Endometrium (tissue), 2 donors: ENCODE measurements at regions not wholly inside any gene's neighbourhood (a gene's known extent, or its start where the extent isn't known, plus 50 kb on each side); places are given as distances from the start of the nearest gene placed in this dataset.

ENCODE experiments used
- FAIRE-seq: peaks from 2 replicates; lab custom pipeline; 2012; peaks lifted over from hg19 to GRCh38; lab: Jason Lieb, UNC
- donor health status: control.
- donor health status: control.

DNA sequence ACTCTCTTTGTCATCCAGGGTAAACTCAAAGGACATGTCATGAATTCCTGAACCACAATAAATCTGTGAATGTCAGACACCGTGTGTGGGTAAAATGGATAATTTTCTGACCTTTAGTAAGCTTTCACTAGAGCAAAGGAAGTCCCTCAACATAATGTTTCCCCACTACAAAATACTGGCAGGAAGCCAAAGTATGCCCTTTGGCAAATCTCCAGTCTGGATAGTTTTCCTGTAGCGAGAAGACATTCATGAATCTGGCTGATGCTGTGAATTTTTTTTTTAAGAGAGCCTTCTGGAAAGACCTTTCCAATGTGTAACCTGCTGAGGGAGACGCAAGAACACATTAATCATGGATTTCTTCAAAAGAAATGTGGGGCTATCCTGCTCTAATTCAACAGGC is 389.6 kb upstream of the DDHD1 start:
- FAIRE-seq: no peak

DNA sequence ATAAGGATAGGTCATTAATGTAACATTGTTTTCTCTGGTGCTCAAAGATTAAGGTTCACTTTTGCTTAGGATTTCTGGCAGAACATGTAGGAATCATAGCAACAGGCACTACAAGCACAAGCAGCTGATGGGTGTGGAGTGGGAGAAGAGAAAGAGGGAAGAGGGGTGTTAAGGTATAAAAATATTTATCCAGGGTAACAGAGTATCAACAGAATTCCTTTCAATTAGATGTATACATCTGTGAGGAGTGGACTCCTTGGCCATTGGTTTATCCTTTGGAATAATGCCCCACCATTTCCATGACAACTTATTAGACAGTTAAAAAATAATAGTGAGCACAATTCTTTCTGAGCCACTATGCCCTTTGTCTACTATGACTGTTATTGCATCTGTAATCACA is 388.3 kb upstream of the DDHD1 start:
- FAIRE-seq: no peak

DNA sequence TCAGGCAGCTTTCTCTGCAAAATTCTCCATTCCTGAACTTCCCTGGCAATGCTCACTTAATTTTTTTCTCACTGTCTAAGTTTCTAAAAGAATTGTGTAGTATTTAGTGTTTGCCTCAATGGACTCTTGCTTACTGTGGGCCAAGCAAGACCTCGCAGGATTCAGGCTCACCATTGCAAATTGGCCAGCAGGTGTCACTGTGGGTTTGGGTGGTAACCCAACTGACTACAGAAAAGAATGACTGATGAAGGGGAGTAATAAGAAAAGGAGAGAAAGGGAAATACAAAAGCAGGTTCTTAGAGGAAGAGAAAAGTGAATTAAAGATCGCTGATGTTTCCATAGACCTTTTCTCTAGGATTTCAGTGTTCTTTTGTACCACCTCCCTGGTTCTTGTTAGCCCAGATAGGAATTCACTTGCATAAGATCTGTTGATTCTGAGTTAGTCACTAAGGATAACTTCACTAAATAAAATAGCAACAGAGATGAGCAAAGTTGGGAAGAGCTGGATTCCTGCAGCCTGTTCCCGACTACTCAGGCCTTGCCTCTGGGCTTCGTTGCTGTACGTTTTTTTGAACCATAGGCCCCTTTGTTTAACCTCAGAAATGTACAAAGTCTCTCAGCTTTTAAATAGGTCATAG is 386.5 kb upstream of the DDHD1 start:
- peak; percentile 81 for FAIRE-seq

DNA sequence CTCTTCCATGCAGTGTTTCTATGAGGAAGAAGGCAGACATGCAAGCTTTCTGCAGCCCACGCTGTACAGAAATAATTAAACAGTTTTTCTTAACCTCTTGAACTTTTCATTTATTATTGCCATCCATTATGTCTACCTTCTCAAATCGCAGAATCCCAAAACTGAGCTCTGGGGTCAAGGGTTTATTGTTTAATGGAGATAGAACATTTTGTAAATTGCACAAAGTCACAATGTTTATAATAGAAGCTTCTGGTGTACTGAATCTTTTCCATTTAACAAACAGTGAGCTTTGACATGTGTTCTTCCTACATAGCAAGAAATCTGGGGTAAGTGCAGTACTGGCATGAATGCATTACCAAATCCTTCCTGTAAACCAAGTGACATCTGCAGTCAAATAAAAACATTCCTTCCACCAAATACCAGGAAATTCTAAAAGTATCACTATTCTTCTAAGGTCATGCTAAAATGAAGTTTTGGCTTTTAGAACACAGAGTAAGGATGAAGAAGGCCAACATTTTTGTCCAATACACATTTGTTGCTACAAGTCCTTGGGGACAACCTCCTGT is 385.3 kb upstream of the DDHD1 start:
- FAIRE-seq: peak; percentile 94

DNA sequence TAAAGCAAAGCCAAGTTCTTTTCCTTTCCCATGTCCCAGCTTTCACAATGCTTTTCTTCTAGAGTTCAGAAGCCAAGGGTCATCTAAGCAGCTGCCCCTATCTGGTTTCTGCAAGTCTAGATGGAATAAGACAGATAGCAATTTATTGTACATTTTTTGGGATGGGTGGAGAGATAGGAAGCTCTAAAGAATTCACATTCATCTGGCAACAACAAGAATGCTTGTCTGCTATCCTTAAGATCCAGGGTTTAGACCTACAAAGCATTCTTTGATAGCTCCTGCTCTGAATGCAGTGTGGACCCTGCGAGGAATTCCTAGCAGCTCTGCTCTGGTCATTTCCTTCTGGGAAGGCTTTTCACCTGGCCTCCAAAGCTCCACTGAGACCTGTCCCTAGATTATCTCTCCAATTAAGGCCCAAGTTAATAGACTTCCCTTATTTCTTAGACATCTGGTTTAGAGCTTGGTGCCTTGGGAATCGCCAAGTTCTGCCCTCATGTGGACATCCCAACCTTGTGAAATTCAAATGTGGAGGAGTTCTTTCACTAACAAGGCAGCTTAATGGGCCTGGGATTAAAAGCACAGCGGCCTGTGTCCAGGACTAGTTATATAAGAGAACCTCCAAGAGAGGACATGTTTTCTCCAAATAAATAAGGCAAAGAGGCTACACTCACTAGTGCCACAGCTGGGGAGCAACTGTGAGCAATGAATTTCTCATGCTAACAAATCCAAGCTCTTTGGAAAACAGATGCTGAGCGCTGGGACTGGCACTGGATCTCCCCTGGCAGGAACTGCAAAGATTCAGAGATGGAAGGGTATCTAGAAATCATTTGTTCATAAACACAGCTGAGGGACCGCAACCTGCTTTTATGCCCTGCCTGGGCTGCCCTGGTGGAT is 384.5 kb upstream of the DDHD1 start:
- no peak for FAIRE-seq

DNA sequence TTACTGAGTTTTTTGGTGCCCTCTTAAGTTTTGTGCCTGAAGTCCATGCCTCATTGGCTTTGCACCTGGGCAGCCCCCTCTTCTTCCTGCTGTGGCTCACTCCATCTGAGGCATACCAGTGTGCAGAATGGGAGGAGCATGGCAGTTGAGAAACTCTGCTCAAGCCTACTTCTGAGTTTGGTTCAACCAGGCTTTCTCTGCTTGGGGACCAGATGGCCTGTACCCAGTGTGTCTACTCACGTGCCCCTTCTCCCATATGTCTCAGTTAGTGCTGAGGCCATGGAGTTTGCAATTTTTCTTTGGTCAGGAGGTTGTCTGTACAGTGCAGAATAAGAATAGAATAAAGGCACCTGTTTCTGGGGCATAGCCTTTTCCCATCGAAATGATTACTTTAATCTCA is 383.3 kb upstream of the DDHD1 start:
- no peak for FAIRE-seq

DNA sequence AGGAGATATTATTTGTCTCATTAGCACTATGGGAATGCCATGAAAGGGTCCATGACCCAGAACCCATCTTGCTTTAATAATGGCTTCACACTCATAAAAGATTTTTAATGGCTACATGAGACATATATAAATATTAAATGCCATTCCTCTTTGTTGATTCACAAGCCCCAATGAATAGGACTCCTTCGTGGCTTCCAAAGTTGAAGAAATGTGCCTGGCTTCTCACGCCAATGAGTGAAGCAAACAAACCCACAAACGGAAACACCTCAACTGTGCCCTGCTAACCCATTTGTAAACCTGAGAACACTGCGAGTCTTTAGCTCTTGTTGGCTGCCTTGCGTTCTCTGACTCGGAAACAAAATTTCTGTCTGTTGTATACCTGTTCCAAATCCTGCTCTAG is 381.7 kb upstream of the DDHD1 start:
- FAIRE-seq: no peak

- FAIRE-seq: no peak
Observed at GRCh38 chr14:53533384-53533970, 380.4 kb upstream of the DDHD1 start.

- FAIRE-seq: no peak
Observed at GRCh38 chr14:53532853-53533252, 379.7 kb upstream of the DDHD1 start.

GRCh38 chr14:53531730-53532129 is 378.6 kb upstream of the DDHD1 start:
- FAIRE-seq: no peak

DNA sequence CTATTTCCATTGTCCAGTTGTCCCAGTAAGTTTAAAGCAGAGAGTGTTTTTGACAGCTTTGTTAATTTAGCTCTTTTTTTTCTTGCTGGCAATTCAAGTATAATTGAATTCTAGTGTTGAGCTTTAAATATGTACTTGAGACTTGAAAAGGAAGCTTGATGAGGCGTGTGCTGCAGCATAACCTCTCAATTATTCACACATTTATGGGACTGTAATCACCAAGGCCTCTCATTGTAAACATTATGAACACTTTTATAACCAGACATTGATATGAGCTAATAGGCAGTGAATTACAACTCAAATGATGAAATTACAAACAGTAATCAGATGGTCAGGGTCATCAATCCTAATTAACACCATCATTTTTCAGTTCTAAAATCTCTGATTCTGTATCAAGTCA is 378.0 kb upstream of the DDHD1 start:
- no peak for FAIRE-seq

GRCh38 chr14:53529519-53529918 is 376.4 kb upstream of the DDHD1 start:
- FAIRE-seq: no peak

DNA sequence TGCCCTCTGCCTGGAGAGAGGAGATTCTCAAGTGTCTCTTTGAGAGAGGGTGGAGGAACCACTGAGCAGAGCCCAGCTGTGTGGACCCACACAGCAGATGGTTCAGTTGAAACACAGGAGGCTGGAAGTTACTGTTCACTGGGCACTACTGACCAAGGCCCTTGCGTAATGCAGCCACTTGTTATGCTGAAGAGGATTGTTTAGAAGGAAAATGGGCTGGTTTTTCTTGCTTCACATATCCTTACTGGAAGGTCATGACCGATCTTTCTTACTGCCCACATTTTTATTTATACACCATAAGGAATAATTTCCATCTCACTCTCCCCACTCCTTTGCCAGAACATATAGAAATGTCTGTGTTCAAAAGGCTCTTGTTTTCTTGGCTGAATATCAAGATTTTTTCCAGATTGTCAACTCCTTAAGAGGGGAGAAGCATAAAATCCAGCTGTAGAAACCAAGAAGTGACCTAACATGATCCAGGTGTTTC is 375.1 kb upstream of the DDHD1 start:
- FAIRE-seq: no peak

- no peak for FAIRE-seq
Observed at GRCh38 chr14:53526200-53526599, 373.1 kb upstream of the DDHD1 start.

GRCh38 chr14:53525608-53526007 is 372.5 kb upstream of the DDHD1 start:
- no peak for FAIRE-seq

DNA sequence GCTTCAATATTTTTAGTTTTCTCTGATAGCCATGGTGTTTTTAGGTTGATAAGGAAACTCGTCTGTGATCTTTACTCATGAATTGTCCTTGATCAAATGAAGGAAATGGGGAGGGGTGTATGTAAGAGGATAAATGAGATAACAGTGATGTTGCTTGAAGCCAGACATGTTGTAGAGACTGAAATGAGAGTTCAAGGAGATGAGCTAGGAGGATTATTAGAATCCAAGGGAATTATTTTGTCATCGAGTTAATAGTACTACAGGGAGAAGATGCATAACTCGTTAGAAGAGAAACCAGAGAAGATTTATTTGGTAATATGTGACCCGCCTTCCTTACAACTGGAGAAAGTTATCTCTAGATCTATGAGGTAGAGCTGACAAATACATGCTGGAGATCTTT is 371.3 kb upstream of the DDHD1 start:
- FAIRE-seq: no peak

GRCh38 chr14:53523226-53523625 is 370.1 kb upstream of the DDHD1 start:
- FAIRE-seq: no peak

DNA sequence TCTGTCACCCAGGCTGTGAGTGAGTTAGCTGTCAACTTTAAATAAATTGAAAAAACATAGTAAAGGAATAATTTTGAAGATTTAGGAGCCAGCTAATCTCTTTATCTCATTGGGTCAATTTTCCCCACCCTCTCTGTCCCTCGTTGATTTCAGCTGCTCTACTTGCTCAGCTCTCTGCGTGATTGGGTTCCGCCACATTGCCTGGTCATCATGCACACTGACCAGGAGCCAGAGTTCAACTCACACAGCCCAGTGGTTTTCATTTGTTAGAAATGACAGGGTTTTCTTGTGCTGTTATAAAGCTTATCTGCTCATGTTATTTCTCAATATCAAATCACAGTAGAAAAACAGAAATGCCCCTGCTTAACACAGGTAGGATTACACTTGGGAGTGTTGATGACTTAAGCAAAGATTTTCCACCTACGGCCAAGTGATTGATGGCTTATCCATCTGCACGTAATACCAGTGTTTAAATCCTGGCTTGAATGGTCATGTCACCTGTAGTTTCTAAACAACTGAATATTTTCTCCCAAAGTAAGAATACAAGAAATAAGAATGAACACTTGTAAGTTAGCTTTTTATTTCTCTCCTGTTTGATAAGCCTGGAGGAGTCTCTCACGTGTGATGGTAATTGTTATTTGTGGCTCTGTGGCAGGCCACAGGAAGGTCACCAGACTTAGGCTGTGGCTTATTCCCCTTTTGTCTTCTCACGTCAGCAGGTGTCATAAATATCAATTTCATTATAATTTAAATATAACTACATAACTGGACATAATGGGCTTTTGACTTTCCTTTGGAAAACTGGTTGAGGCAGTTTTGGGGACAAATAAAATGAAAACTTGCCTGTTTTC is 367.2 kb upstream of the DDHD1 start:
- no peak for FAIRE-seq

DNA sequence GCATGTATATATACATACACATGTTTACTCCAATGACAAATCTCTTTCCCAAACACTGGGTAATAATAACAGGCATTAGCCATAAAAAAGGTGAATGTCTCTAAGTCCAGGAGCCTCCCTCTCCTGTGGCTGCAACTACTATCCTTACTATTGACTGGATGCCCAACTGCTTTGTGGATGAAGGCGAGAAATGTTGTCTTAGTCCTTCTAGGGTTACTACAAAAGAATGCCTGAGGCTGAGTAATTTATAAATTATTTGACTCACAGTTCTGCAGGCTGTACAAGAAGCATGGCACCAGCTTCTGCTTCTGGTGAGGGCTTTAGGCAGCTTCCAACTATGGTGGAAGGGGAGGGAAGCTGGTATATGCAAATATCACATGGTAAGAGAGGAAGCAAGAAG is 366.0 kb upstream of the DDHD1 start:
- FAIRE-seq: no peak

- no peak for FAIRE-seq
Observed at GRCh38 chr14:53517270-53517960, 364.3 kb upstream of the DDHD1 start.

DNA sequence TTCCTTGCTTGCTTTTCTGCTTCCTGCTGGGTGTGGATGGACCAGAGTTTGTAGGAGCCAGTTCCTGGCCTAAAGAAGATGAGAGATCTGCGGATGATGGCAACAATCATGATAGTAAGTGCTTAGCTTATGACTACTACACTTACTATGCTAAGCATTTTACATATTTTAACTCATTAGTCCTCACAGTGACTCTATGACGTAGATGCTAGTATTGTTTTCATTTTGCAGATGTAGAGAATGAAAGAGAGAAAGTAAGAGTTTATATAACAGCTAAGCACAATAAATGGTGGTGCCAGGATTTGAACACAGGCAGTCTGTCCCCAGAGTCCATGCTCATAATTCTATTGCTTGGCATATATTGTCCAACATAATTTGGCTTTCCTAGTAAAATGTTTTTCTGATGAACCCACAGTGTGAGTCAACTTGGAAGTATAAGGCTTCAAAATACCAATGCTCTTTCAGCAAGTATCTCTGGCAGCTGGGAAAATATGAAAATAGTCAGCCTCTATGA is 363.2 kb upstream of the DDHD1 start:
- FAIRE-seq: no peak
